Activated naive CD8-positive, alpha-beta T cell treated with anti-CD3 and anti-CD28 coated beads, Interleukin-2, amount 50 U/mL, for 24 hours (primary cell): ENCODE measurements at regions not wholly inside any gene's neighbourhood (a gene's known extent, or its start where the extent isn't known, plus 50 kb on each side); places are given as distances from the start of the nearest gene placed in this dataset.

Experiments used
- ATAC-seq: fragments of 150-1000 bp; cut with Tn5 transposase; one replicate; pipeline ENCODE4 v1.10.0; 2021
- DNase-seq: peaks from one replicate; pipeline ENCODE4 v3.0.0; 2021
- H3K27ac Mint-ChIP-seq: one replicate; pipeline ENCODE4 v1.8.0; 2021; ENCODE audit warnings: mild to moderate bottlenecking, mixed read lengths
- H3K27me3 Mint-ChIP-seq: one replicate; pipeline ENCODE4 v1.8.0; 2021; ENCODE audit warnings: mixed read lengths
- H3K36me3 Mint-ChIP-seq: one replicate; pipeline ENCODE4 v1.8.0; 2021; ENCODE audit warnings: low read depth, mixed read lengths
- H3K4me1 Mint-ChIP-seq: one replicate; pipeline ENCODE4 v1.8.0; 2021; ENCODE audit warnings: mixed read lengths
- H3K4me3 Mint-ChIP-seq: one replicate; pipeline ENCODE4 v1.8.0; 2021; ENCODE audit warnings: mild to moderate bottlenecking, moderate library complexity, mixed read lengths
- H3K9me3 Mint-ChIP-seq: one replicate; pipeline ENCODE4 v1.8.0; 2021; ENCODE audit warnings: mixed read lengths

DNA sequence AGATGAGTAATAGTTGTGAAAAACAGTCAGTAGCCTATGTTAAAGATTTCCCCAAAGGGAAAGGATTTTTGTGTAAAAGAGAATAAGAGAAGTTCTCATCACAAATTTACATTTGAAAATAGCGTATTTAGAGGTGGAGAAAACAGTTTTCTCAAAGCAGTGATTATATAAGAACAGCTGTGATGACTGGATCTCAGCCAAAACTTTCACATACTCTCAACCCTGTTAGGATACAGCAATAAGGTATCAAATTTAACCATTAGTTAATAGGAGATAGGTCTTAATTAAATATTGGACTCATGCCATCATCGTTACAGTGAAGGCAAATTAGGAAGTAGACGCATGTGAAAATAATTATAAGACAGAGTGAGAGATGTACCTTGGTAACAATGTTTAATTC is 622.7 kb downstream of the PCDH18 start:
- no peak for ATAC-seq

DNA sequence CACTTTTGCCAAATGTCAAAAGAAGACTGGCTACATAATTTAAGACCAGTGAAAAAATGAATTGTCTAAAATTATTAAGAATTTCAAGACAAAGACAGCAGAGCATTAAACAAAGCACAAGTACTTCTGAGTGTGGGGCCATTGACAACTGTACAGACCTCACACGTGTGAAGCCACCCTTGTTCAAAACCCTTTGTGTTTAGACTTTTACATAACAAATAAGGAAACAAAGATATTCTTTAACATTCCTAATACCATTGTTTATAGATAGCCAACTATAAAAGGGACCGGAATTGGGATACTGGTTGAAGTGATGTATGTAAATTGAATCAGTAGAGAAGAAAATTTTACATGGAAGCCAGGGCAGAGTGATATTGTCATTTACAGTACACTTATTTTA is 624.2 kb downstream of the PCDH18 start:
- Mint-ChIP-seq H3K27me3 (no peaks in the 10 kb centered on the region), H3K4me1 (no peaks in the 10 kb centered on the region), H3K27ac (no peak overlapping the region), H3K36me3 (no peaks in the 10 kb centered on the region), H3K9me3 (no peaks in the 10 kb centered on the region), H3K4me3 (no peak overlapping the region)
- no peak for ATAC-seq
- DNase-seq: no peak

More for the DNA sequence above, 622.7 kb downstream of the PCDH18 start:
- no peaks in the 10 kb centered on the region for H3K4me1 Mint-ChIP-seq
- H3K27ac Mint-ChIP-seq: no peak overlapping the region
- H3K27me3 Mint-ChIP-seq: no peaks in the 10 kb centered on the region
- no peaks in the 10 kb centered on the region for H3K9me3 Mint-ChIP-seq
- no peak for DNase-seq
- H3K36me3 Mint-ChIP-seq: no peaks in the 10 kb centered on the region
- H3K4me3 Mint-ChIP-seq: no peak overlapping the region

DNA sequence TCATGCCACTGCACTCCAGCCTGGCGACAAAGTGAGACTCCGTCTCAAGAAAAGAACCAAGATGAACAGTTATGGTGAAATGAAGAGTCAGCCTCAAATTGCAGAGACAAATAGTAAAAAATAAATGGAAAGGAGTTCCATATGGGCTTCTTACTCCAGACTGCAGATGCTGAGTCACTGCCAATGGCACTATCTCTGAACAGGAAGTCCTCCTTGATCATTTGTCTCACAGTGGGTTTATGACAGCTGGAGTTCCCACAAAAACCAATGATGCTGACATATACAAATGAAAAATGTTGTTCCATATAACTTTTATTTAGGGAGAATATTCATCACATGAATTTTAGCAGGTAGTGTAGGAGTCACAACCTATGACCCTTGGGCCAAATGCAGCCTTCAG is 631.6 kb downstream of the PCDH18 start:
- no peak overlapping the region for H3K4me3 Mint-ChIP-seq
- H3K27me3 Mint-ChIP-seq: no peaks in the 10 kb centered on the region
- DNase-seq (no peak), ATAC-seq (no peak)
- H3K4me1 Mint-ChIP-seq: no peaks in the 10 kb centered on the region
- no peaks in the 10 kb centered on the region for H3K9me3 Mint-ChIP-seq
- no peak overlapping the region for H3K27ac Mint-ChIP-seq
- no peaks in the 10 kb centered on the region for H3K36me3 Mint-ChIP-seq

DNA sequence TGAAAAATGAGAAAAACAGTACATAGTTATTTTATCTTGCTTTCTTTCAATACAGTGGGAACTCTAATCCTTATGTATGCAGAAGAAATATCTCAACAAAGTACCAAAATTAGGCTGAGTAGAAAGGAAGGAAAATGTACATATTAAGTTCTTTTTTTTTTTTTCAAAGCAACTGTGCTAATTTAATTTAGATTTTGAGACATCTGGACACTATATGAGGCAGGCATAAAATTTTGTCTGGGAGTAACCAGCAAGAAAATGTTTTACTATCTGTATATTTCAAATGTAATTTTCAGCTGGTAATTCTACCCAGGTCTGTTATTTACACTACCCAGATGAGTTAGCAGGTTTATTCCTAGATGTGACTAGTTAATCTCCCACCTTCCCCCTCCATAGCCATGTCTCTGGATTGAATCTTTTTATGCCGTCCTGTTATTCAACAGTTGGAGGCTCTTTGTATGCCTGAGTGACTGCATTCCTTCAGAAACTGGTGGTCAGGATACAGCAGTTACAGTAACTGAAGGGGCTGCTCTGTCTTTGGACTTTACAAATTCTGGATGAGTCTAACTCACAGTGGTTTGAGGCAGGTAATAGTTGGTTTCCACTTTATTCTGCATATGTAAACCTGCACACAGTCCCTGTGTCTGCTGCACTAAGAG is 633.6 kb downstream of the PCDH18 start:
- no peaks in the 10 kb centered on the region for H3K36me3 Mint-ChIP-seq
- no peak overlapping the region for H3K27ac Mint-ChIP-seq
- H3K9me3 Mint-ChIP-seq: no peaks in the 10 kb centered on the region
- no peak overlapping the region for H3K4me3 Mint-ChIP-seq
- no peaks in the 10 kb centered on the region for H3K4me1 Mint-ChIP-seq
- no peaks in the 10 kb centered on the region for H3K27me3 Mint-ChIP-seq
- DNase-seq (no peak), ATAC-seq (no peak)

DNA sequence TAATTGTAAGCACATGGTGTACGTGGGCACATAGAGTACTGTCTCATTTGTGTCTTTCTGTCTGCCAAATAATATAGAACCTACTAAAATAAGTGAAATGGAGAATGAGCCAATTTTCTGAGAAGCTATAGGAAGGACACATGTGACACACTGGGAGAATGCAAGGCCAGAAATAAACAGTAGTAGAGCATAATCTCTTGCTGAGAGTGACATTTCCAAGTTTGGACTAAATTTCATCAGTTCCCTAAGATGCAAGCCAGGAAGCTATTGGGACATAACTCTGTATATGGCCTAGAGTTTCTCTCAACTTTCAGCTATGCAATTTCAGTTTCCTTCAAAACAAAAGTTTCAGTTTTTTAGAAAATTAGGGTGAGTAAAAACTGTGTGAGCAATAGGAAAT is 638.7 kb downstream of the PCDH18 start:
- no peaks in the 10 kb centered on the region for H3K27me3 Mint-ChIP-seq
- DNase-seq: no peak
- H3K36me3 Mint-ChIP-seq: no peaks in the 10 kb centered on the region
- no peak overlapping the region for H3K4me3 Mint-ChIP-seq
- no peak overlapping the region for H3K27ac Mint-ChIP-seq
- ATAC-seq: no peak
- H3K4me1 Mint-ChIP-seq: no peaks in the 10 kb centered on the region
- H3K9me3 Mint-ChIP-seq: no peaks in the 10 kb centered on the region

DNA sequence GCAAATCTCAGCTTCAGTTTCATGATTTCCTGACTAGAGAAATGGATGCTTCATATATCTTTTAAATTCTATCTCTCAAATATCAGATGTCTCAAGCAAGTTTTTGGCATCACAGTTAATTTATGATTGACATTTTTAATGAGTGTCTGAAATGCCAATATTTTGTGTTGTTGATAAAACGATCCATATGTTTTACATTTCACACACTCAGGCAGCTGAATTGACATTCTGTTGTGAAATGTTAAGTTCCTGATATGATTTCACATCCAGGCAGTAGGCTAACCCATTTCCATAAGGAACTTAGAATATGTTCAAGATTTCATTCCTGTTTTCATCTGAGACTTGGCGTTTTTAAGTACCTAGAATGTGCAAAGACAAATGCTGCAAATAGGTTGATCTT is 650.6 kb downstream of the PCDH18 start:
- H3K36me3 Mint-ChIP-seq: no peaks in the 10 kb centered on the region
- no peak overlapping the region for H3K4me3 Mint-ChIP-seq
- no peaks in the 10 kb centered on the region for H3K9me3 Mint-ChIP-seq
- no peak for DNase-seq
- no peaks in the 10 kb centered on the region for H3K27me3 Mint-ChIP-seq
- no peak for ATAC-seq
- H3K4me1 Mint-ChIP-seq: no peaks in the 10 kb centered on the region
- H3K27ac Mint-ChIP-seq: no peak overlapping the region

DNA sequence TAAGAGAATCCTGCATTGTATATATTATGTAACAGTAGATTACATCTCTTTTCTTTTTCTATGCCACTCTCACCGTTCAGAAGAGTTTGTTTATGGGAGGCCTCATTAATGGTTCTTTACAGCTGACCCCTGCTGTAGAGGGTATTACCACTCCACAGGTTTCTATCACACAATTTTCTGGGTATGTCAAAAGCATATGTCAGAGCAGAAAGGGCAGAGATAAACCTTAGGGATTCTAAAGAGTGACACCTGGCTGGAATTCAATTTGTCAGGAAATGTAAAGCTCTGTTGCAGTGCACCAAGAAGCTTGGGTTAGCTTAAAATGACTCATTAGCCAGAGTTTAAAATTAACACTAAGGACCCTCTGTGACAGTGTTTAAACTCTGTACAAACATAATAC is 658.7 kb downstream of the PCDH18 start:
- no peaks in the 10 kb centered on the region for H3K36me3 Mint-ChIP-seq
- DNase-seq (no peak), ATAC-seq (no peak)
- no peaks in the 10 kb centered on the region for H3K9me3 Mint-ChIP-seq
- H3K4me1 Mint-ChIP-seq: no peaks in the 10 kb centered on the region
- H3K4me3 Mint-ChIP-seq: no peak overlapping the region
- no peak overlapping the region for H3K27ac Mint-ChIP-seq
- H3K27me3 Mint-ChIP-seq: no peaks in the 10 kb centered on the region

DNA sequence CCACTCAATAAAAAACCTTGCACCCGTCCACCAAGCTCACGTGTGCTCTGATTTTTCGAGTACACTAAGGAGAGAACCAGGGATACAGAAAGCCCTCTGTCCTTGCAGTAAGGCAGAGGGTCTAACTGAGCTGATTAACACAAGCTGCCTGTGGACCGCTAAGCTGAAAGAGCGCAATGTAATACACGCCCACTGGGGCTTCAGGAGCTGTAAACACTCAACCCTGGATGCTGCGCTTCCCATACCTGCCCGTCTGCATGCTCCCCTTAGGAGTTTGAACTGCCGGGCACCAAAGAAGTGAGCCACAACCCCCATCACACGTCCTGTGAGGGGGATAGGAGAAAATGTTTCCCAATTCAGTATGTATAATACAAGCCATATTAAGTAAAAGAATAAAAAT is 664.8 kb downstream of the PCDH18 start:
- no peak overlapping the region for H3K4me3 Mint-ChIP-seq
- H3K36me3 Mint-ChIP-seq: no peaks in the 10 kb centered on the region
- no peaks in the 10 kb centered on the region for H3K27me3 Mint-ChIP-seq
- no peaks in the 10 kb centered on the region for H3K9me3 Mint-ChIP-seq
- DNase-seq (no peak), ATAC-seq (no peak)
- no peaks in the 10 kb centered on the region for H3K4me1 Mint-ChIP-seq
- H3K27ac Mint-ChIP-seq: no peak overlapping the region

DNA sequence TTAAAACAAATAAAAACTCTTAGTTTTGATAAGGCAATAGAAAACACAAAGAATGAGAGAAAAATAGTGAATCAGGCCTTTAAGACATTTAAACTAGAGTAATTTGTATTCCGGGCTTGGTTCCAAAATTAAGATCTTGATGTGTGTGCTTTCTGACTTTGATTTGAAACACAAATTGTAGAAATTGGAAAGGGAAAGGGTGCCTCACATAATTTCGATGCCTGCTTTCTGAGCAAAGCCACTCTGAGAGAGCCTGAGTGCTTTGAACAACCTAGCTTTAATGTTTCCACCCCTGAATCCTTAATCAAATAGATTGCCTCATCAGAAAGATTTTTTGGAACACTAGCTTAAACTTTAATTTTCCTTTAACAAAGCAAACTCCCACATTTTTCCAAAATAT is 666.8 kb downstream of the PCDH18 start:
- DNase-seq (no peak), ATAC-seq (no peak)
- H3K27ac Mint-ChIP-seq: no peak overlapping the region
- H3K4me1 Mint-ChIP-seq: no peaks in the 10 kb centered on the region
- no peaks in the 10 kb centered on the region for H3K36me3 Mint-ChIP-seq
- no peak overlapping the region for H3K4me3 Mint-ChIP-seq
- H3K27me3 Mint-ChIP-seq: no peaks in the 10 kb centered on the region
- H3K9me3 Mint-ChIP-seq: no peaks in the 10 kb centered on the region

DNA sequence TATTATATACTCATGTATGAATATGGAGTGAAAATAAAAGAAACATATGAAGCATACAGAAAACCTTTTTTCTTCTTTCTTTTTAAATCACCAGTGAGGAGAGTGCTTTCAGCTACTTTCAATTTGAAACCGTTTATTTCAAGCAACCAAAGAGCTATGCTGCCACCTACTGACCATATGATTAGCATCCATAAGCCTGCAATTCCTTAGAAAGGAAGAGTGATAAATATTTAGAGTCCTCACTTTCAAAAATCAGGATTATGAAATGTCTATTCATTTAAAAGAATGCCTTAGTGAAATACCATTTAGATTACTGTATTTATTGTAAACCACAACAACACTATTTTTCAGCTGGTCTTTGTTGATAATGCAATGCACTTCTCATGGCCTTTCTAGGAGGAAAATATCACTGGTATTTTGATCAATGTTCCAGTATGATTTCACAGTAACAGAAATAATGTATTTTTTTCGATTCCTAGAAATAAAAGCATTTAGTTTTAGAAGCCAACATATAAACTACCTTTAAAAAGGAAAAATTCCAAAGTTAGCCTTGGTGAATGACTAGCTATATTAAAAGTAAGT is 667.6 kb downstream of the PCDH18 start:
- H3K4me1 Mint-ChIP-seq: no peaks in the 10 kb centered on the region
- H3K4me3 Mint-ChIP-seq: no peak overlapping the region
- no peaks in the 10 kb centered on the region for H3K36me3 Mint-ChIP-seq
- ATAC-seq (no peak), DNase-seq (peak; percentile 10)
- H3K27ac Mint-ChIP-seq: no peak overlapping the region
- no peaks in the 10 kb centered on the region for H3K27me3 Mint-ChIP-seq
- no peaks in the 10 kb centered on the region for H3K9me3 Mint-ChIP-seq

DNA sequence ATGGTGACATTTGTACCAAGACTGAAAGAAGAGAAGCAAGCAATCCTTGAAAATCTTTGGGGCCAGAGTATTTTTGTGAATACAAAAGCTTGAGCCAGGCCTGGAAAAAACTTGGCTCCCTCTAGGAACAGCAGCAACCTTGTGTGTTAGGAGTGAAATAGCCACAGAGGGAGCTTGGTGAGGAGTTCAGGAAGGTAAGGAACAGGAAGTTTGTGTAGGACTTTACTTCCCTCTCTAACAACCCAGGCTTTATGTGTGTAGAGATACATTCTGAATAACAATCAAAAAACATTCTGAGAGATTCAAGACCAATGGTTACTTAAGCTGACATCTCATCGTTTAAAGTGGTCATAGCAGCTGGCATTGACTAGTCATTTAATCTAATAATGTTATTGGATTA is 668.5 kb downstream of the PCDH18 start:
- Mint-ChIP-seq H3K27me3 (no peaks in the 10 kb centered on the region), H3K27ac (no peak overlapping the region), H3K36me3 (no peaks in the 10 kb centered on the region), H3K4me3 (no peak overlapping the region), H3K4me1 (no peaks in the 10 kb centered on the region), H3K9me3 (no peaks in the 10 kb centered on the region)
- ATAC-seq (no peak), DNase-seq (no peak)

DNA sequence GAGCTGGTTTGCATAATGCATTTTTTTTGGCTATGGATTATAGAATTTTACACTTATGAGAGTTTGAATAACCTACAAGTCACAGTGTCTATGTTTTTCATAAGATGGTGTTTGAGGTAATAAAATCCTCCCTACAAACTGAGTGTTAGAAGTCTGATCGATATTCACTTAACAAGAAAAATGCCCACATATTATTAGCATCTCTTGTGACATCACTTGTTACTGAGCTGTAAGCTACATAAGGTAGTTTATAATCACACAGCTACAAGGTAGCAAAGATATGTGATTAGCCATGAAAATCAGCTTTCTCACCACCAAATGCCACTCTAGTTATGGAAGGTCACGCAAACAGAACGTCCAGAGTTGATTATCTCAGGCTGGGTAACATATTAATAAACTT is 669.6 kb downstream of the PCDH18 start:
- Mint-ChIP-seq H3K4me3 (no peak overlapping the region), H3K4me1 (no peaks in the 10 kb centered on the region), H3K9me3 (no peaks in the 10 kb centered on the region), H3K27me3 (no peaks in the 10 kb centered on the region), H3K27ac (no peak overlapping the region), H3K36me3 (no peaks in the 10 kb centered on the region)
- DNase-seq (no peak), ATAC-seq (no peak)

DNA sequence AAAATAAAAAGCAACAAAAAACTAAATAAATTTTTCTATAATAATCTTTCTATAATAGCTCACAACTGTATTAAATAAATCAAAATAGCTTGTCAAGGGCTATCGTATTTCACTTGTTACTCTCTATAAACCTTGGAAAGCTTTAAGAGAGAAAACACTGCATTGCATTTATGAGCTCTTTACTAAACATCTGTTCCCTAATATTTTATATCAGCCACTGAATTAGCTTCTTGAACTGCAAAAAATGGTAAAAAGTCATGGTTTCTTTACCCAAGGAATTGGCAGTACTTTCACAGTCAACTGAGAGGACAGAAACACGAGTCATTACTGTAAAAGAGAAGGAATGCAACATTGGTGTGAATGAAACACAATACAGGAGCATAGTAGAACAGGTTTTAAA is 671.2 kb downstream of the PCDH18 start:
- ATAC-seq (no peak), DNase-seq (no peak)
- Mint-ChIP-seq H3K27me3 (no peaks in the 10 kb centered on the region), H3K4me3 (no peak overlapping the region), H3K9me3 (no peaks in the 10 kb centered on the region), H3K36me3 (no peaks in the 10 kb centered on the region), H3K4me1 (no peaks in the 10 kb centered on the region), H3K27ac (no peak overlapping the region)

DNA sequence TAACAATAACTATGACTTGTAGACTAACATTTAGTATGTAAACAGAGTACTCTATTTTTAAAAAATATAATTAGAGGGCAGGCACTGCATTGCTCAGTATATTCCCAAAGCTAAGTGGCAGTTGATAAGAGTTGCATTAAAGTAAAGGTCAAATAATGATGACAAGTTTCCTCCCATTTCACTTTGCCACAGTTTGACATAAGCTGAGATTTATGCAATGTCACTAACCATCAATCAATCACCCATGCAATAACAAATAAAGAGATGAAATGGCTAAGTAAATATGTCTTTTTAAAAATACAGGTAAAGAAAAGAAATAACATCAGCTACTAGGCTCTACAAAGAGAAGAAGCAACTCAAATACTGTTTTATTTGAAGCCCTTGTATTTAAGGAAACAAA is 673.4 kb downstream of the PCDH18 start:
- Mint-ChIP-seq H3K27me3 (no peaks in the 10 kb centered on the region), H3K4me1 (no peaks in the 10 kb centered on the region), H3K9me3 (peaks cover 5% of the 10 kb centered on the region), H3K4me3 (no peak overlapping the region), H3K27ac (no peak overlapping the region), H3K36me3 (no peaks in the 10 kb centered on the region)
- ATAC-seq (no peak), DNase-seq (no peak)

DNA sequence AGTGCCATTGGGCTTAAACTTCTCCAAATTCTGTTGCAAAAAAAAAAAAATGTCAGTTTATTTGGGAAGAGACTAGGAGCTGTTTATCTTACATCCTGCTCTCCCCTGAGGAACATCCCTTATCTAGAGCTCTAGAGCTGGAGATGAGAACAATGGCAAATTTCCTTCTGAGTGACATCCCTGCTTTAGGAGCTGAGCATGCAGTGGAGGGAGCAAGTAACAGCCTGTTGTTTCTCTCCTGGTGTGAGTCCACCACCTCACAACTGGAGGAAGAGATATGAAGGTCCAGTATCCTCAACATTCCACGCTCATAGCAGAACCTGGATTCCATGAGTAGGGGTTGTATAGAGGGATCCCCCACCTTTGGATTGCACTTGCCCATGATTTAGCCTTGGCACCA is 676.4 kb downstream of the PCDH18 start:
- no peaks in the 10 kb centered on the region for H3K36me3 Mint-ChIP-seq
- H3K9me3 Mint-ChIP-seq: peaks cover 5% of the 10 kb centered on the region
- no peak overlapping the region for H3K27ac Mint-ChIP-seq
- ATAC-seq (no peak), DNase-seq (no peak)
- H3K4me3 Mint-ChIP-seq: no peak overlapping the region
- H3K27me3 Mint-ChIP-seq: no peaks in the 10 kb centered on the region
- H3K4me1 Mint-ChIP-seq: no peaks in the 10 kb centered on the region

DNA sequence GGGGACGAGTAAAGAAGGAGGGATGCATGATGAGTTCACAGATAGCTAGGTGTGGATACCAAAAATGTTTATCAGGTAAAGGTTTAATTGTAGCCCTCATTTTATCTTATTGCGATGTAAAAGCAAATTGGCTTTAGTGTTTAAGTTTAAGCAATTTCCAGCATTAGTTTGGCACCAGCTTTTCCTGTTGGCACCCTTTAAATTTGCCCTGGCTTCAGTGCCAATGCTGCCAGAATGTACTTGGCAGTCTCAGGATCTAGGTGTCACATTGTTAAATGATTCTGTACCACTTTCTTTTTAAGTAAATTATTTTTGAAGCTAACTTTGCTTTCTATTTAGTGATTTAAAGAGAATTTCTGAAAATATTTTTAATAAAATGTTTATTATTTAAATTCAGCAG is 681.8 kb downstream of the PCDH18 start:
- Mint-ChIP-seq H3K4me3 (no peak overlapping the region), H3K9me3 (peaks cover 21% of the 10 kb centered on the region), H3K27me3 (no peaks in the 10 kb centered on the region), H3K36me3 (no peaks in the 10 kb centered on the region), H3K27ac (no peak overlapping the region), H3K4me1 (no peaks in the 10 kb centered on the region)
- DNase-seq: no peak
- ATAC-seq: no peak
